ENCODE measurements at regions not wholly inside any gene's neighbourhood (a gene's known extent, or its start where the extent isn't known, plus 50 kb on each side); places are given as distances from the start of the nearest gene placed in this dataset.

DNA sequence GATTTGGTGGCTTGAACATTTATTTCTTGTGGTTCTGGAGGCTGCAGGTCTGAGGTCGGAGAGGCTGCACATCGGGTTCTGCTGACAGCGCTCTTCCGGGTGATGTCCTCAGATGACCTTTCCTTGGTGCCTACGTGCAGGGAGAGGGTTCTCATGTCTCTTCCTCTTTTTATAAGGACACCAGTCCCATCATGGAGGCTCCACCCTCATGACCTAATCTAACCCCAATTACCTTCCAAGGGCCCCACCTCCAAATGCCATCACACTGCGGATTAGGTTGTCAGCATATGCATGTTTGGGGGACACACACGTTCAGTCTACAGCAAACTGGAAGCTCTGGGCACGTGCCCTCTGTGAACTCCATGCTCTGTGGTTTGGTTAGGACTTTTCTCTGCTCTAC, 338.6 kb downstream of the FGF9 start:
- TF ChIP-seq, protein P1, sequence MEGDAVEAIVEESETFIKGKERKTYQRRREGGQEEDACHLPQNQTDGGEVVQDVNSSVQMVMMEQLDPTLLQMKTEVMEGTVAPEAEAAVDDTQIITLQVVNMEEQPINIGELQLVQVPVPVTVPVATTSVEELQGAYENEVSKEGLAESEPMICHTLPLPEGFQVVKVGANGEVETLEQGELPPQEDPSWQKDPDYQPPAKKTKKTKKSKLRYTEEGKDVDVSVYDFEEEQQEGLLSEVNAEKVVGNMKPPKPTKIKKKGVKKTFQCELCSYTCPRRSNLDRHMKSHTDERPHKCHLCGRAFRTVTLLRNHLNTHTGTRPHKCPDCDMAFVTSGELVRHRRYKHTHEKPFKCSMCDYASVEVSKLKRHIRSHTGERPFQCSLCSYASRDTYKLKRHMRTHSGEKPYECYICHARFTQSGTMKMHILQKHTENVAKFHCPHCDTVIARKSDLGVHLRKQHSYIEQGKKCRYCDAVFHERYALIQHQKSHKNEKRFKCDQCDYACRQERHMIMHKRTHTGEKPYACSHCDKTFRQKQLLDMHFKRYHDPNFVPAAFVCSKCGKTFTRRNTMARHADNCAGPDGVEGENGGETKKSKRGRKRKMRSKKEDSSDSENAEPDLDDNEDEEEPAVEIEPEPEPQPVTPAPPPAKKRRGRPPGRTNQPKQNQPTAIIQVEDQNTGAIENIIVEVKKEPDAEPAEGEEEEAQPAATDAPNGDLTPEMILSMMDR (conservative IDR thresholded peaks at IDR 0.05): no peak
- Histone ChIP-seq H3K27ac (ENCODE audit: low read depth, low read length) (no peak overlapping the region), H3K27me3 (ENCODE audit: control insufficient read depth, insufficient read depth, low read length, poor library complexity, severe bottlenecking) (no peaks in the 10 kb centered on the region), H3K4me3 (ENCODE audit: low read length) (no peak overlapping the region), H3K9me3 (ENCODE audit: control insufficient read depth, low read length) (no peaks in the 10 kb centered on the region), H3K9ac (ENCODE audit: extremely low read depth, low read length, poor library complexity, severe bottlenecking) (no peak overlapping the region), H3K36me3 (ENCODE audit: control insufficient read depth, insufficient read depth, low read length) (no peaks in the 10 kb centered on the region), H3K4me1 (ENCODE audit: control insufficient read depth, insufficient read depth, low read length) (no peaks in the 10 kb centered on the region)
- Mint-ChIP-seq H3K9me3 (no peaks in the 10 kb centered on the region), H3K4me3 (no peak overlapping the region), H3K27me3 (ENCODE audit: insufficient read depth) (no peaks in the 10 kb centered on the region), H3K4me1 (no peaks in the 10 kb centered on the region), H3K27ac (no peak overlapping the region), H3K36me3 (ENCODE audit: low read depth) (no peaks in the 10 kb centered on the region)
- 85 to 88% methylated on average over 7 to 8 of the region's 8 CpGs for WGBS, 2 experiments (ENCODE audit: insufficient coverage in 1 of 2, insufficient read length in 1 of 2)
- DNase-seq: no peak

DNA sequence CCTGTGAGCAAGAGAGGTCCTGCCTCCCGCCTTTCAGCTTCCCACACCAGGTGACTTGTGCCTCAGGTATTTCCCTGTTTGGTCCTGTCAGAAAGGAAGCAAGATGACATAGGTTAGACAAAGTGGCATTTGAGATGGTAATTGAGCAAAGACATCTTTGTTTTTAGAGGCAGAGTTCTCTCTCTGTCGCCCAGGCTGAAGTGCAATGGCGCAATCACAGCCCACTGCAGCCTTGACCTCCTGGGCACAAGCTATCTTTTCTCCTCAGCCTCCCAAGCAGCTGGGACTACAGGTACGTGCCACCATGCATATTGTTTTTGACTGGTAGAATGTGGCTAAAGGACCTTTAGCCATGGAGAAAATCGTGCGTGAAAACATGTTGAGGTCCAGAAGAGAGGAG, 339.1 kb downstream of the FGF9 start:
- TF ChIP-seq, protein P1 (conservative IDR thresholded peaks at IDR 0.05): no peak
- H3K4me1 Mint-ChIP-seq: no peaks in the 10 kb centered on the region
- Histone ChIP-seq H3K9ac (ENCODE audit: extremely low read depth, low read length, poor library complexity, severe bottlenecking) (no peak overlapping the region), H3K4me3 (ENCODE audit: low read length) (no peak overlapping the region), H3K9me3 (ENCODE audit: control insufficient read depth, low read length) (no peaks in the 10 kb centered on the region), H3K36me3 (ENCODE audit: control insufficient read depth, insufficient read depth, low read length) (no peaks in the 10 kb centered on the region), H3K27me3 (ENCODE audit: control insufficient read depth, insufficient read depth, low read length, poor library complexity, severe bottlenecking) (no peaks in the 10 kb centered on the region), H3K27ac (ENCODE audit: low read depth, low read length) (no peak overlapping the region), H3K4me1 (ENCODE audit: control insufficient read depth, insufficient read depth, low read length) (no peaks in the 10 kb centered on the region)
- no peaks in the 10 kb centered on the region for H3K36me3 Mint-ChIP-seq (ENCODE audit: low read depth)
- DNase-seq: no peak
- H3K9me3 Mint-ChIP-seq: no peaks in the 10 kb centered on the region
- H3K27ac Mint-ChIP-seq: no peak overlapping the region
- 88 to 100% methylated on average over 2 to 6 of the region's 6 CpGs for WGBS, 2 experiments (ENCODE audit: insufficient coverage in 1 of 2, insufficient read length in 1 of 2)
- no peaks in the 10 kb centered on the region for H3K27me3 Mint-ChIP-seq (ENCODE audit: insufficient read depth)
- H3K4me3 Mint-ChIP-seq: no peak overlapping the region

GRCh38 chr13:22012686-22013085, 341.8 kb downstream of the FGF9 start:
- TF ChIP-seq, protein P1 (conservative IDR thresholded peaks at IDR 0.05): no peak
- Histone ChIP-seq H3K36me3 (ENCODE audit: control insufficient read depth, insufficient read depth, low read length) (no peaks in the 10 kb centered on the region), H3K4me1 (ENCODE audit: control insufficient read depth, insufficient read depth, low read length) (no peaks in the 10 kb centered on the region), H3K27ac (ENCODE audit: low read depth, low read length) (no peak overlapping the region), H3K27me3 (ENCODE audit: control insufficient read depth, insufficient read depth, low read length, poor library complexity, severe bottlenecking) (no peaks in the 10 kb centered on the region), H3K9ac (ENCODE audit: extremely low read depth, low read length, poor library complexity, severe bottlenecking) (no peak overlapping the region), H3K4me3 (ENCODE audit: low read length) (no peak overlapping the region), H3K9me3 (ENCODE audit: control insufficient read depth, low read length) (no peaks in the 10 kb centered on the region)
- no peak overlapping the region for H3K4me3 Mint-ChIP-seq
- H3K9me3 Mint-ChIP-seq: no peaks in the 10 kb centered on the region
- H3K27ac Mint-ChIP-seq: no peak overlapping the region
- H3K4me1 Mint-ChIP-seq: no peaks in the 10 kb centered on the region
- DNase-seq: no peak
- no peaks in the 10 kb centered on the region for H3K36me3 Mint-ChIP-seq (ENCODE audit: low read depth)
- no peaks in the 10 kb centered on the region for H3K27me3 Mint-ChIP-seq (ENCODE audit: insufficient read depth)
- 92% methylated on average over 2 of the region's 2 CpGs; no CpG with 5 or more reads in 1 of the 2 experiments for WGBS, 2 experiments (ENCODE audit: insufficient coverage in 1 of 2, insufficient read length in 1 of 2)
